T-cell (primary cell): ENCODE measurements at regions not wholly inside any gene's neighbourhood (a gene's known extent, or its start where the extent isn't known, plus 50 kb on each side); places are given as distances from the start of the nearest gene placed in this dataset.

Source experiments
- ATAC-seq, 4 experiments: fragments of 200-7000 bp in 3 of 4; fragments of 150-1000 bp in 1 of 4; cut with Tn5 transposase; replicated peaks in 1 of 4; 1 replicate in 3 of 4; 2 replicates in 1 of 4; pipeline ENCODE4 v1.10.0; 2021; ENCODE audit warnings: moderate library complexity in 3 of 4, mild to moderate bottlenecking in 2 of 4, moderate number of reproducible peaks in 1 of 4
- CTCF ChIA-PET, 2 donors: fragments of 300-600 bp; sonication (Branson Sonifier 250); formaldehyde crosslinking; loops; one replicate each; lab custom pipeline; 2022; ENCODE audit warnings: antibody characterized with exemption in 2 of 2; lab: Charles Lee
- POLR2A ChIA-PET, 2 donors: fragments of 300-600 bp; sonication (Branson Sonifier 250); formaldehyde crosslinking; loops; one replicate each; lab custom pipeline; 2022; ENCODE audit warnings: antibody characterized with exemption in 2 of 2; lab: Charles Lee
- DNase-seq, 35 experiments: peaks; one replicate each; pipeline versions ENCODE4 v3.0.0 to v3.0.0-alpha.2; 2013 to 2023
- H3K27ac ChIP-seq: one replicate; pipeline ENCODE4 v1.5.1; 2013; ENCODE audit warnings: low read length
- H3K27me3 ChIP-seq, 2 experiments: replicated peaks in 1 of 2; 1 replicate in 1 of 2; 2 replicates in 1 of 2; pipeline versions ENCODE4 v1.6.1 to v1.7.0; 2013; ENCODE audit warnings: low read length in 1 of 2, mixed read lengths in 1 of 2; ENCODE audit not compliant: control insufficient read depth in 2 of 2, insufficient read depth in 2 of 2; ENCODE audit errors: extremely low read depth in 1 of 2
- H3K36me3 ChIP-seq, 2 donors: 1 replicate in 1 of 2; 2 replicates in 1 of 2; pipeline versions ENCODE4 v1.6.1 to v1.7.0; 2013; ENCODE audit warnings: low read length in 1 of 2; ENCODE audit not compliant: control insufficient read depth in 2 of 2, insufficient read depth in 1 of 2; ENCODE audit errors: extremely low read depth in 1 of 2
- H3K4me1 ChIP-seq, 2 experiments: 1 replicate in 1 of 2; 2 replicates in 1 of 2; pipeline versions ENCODE4 v1.6.1 to v1.7.0; 2013; ENCODE audit warnings: low read length in 2 of 2, mixed read lengths in 1 of 2; ENCODE audit not compliant: insufficient read depth in 2 of 2, control insufficient read depth in 1 of 2; ENCODE audit errors: extremely low read depth in 1 of 2
- H3K4me3 ChIP-seq, 2 donors: 1 replicate in 1 of 2; 2 replicates in 1 of 2; pipeline versions ENCODE4 v1.5.1 to v1.7.0; 2013; ENCODE audit warnings: mild to moderate bottlenecking in 2 of 2, low read length in 1 of 2, moderate library complexity in 1 of 2; ENCODE audit not compliant: control insufficient read depth in 1 of 2; ENCODE audit errors: extremely low read depth in 1 of 2
- H3K9me3 ChIP-seq: 2 replicates; pipeline ENCODE4 v1.7.0; 2013
- H3K27ac Mint-ChIP-seq, 2 donors: one replicate each; pipeline ENCODE4 v1.8.0; 2020 to 2021; ENCODE audit warnings: mild to moderate bottlenecking in 2 of 2, mixed read lengths in 2 of 2
- H3K27me3 Mint-ChIP-seq, 2 donors: one replicate each; pipeline ENCODE4 v1.8.0; 2021 to 2022; ENCODE audit warnings: mixed read lengths in 2 of 2
- H3K36me3 Mint-ChIP-seq: one replicate; pipeline ENCODE4 v1.8.0; 2021; ENCODE audit warnings: mixed read lengths
- H3K4me1 Mint-ChIP-seq, 3 donors: one replicate each; pipeline ENCODE4 v1.8.0; 2020 to 2022; ENCODE audit warnings: mixed read lengths in 3 of 3, mild to moderate bottlenecking in 1 of 3
- H3K4me3 Mint-ChIP-seq, 3 donors: one replicate each; pipeline ENCODE4 v1.8.0; 2020 to 2022; ENCODE audit warnings: mild to moderate bottlenecking in 3 of 3, mixed read lengths in 3 of 3, moderate library complexity in 3 of 3
- H3K9me3 Mint-ChIP-seq, 3 donors: one replicate each; pipeline ENCODE4 v1.8.0; 2020 to 2022; ENCODE audit warnings: mixed read lengths in 3 of 3
- WGBS: methylation state at CpG from one replicate; pipeline ENCODE4 v1.1.5; 2013; ENCODE audit warnings: missing lambda C conversion rate; ENCODE audit not compliant: insufficient coverage; 5-methylcytosine and 5-hydroxymethylcytosine counted together

- H3K4me3 ChIP-seq = no peak overlapping the region
- peaks cover 2 to 67% of the 10 kb centered on the region in 2 experiments for H3K27me3 ChIP-seq
- H3K27me3 Mint-ChIP-seq = peaks cover 11 to 16% of the 10 kb centered on the region in 2 donors
- H3K4me3 Mint-ChIP-seq = no peak overlapping the region
- no peak for ATAC-seq
- DNase-seq = peak in 1 of 35 experiments; percentile 4
- POLR2A ChIA-PET = no interaction called here
- no peaks in the 10 kb centered on the region for H3K4me1 ChIP-seq
- no peak overlapping the region for H3K27ac Mint-ChIP-seq
- CTCF ChIA-PET = no interaction called here
- H3K4me1 Mint-ChIP-seq = no peaks in the 10 kb centered on the region
- no peaks in the 10 kb centered on the region for H3K9me3 ChIP-seq
- 33% methylated on average over 1 of the region's 5 CpGs for WGBS
- H3K9me3 Mint-ChIP-seq = no peaks in the 10 kb centered on the region
- H3K27ac ChIP-seq = no peak overlapping the region
- no peaks in the 10 kb centered on the region for H3K36me3 ChIP-seq
- H3K36me3 Mint-ChIP-seq = no peaks in the 10 kb centered on the region
Measured at GRCh38 chr20:63125581-63125837, 90.4 kb downstream of the YTHDF1 start.

- Mint-ChIP-seq H3K36me3 (no peaks in the 10 kb centered on the region), H3K27me3 (peaks cover 11 to 14% of the 10 kb centered on the region in 2 donors), H3K9me3 (no peaks in the 10 kb centered on the region), H3K27ac (no peak overlapping the region), H3K4me3 (no peak overlapping the region), H3K4me1 (no peaks in the 10 kb centered on the region)
- CTCF ChIA-PET = no interaction called here
- H3K4me1 ChIP-seq = no peaks in the 10 kb centered on the region
- ATAC-seq = no peak
- H3K36me3 ChIP-seq = no peaks in the 10 kb centered on the region
- 68% methylated on average over 18 of the region's 23 CpGs for WGBS
- no peak overlapping the region for H3K4me3 ChIP-seq
- DNase-seq = peak in 2 of 35 experiments; percentile 1 to 14
- H3K27me3 ChIP-seq = peaks cover 0 to 68% of the 10 kb centered on the region in 2 experiments
- H3K27ac ChIP-seq = no peak overlapping the region
- POLR2A ChIA-PET = no interaction called here
- H3K9me3 ChIP-seq = no peaks in the 10 kb centered on the region
Measured at GRCh38 chr20:63124782-63125580, 91.0 kb downstream of the YTHDF1 start.

- peaks cover 0 to 68% of the 10 kb centered on the region in 2 experiments for H3K27me3 ChIP-seq
- CTCF ChIA-PET = no interaction called here
- no peaks in the 10 kb centered on the region for H3K36me3 ChIP-seq
- POLR2A ChIA-PET = no interaction called here
- no peak overlapping the region for H3K4me3 ChIP-seq
- H3K27ac ChIP-seq = no peak overlapping the region
- H3K27me3 Mint-ChIP-seq = peaks cover 6 to 14% of the 10 kb centered on the region in 2 donors
- DNase-seq = peak in 1 of 35 experiments; percentile 13
- H3K27ac Mint-ChIP-seq = no peak overlapping the region
- no peak for ATAC-seq
- H3K36me3 Mint-ChIP-seq = no peaks in the 10 kb centered on the region
- H3K4me1 ChIP-seq = no peaks in the 10 kb centered on the region
- no peaks in the 10 kb centered on the region for H3K9me3 Mint-ChIP-seq
- no peaks in the 10 kb centered on the region for H3K4me1 Mint-ChIP-seq
- H3K9me3 ChIP-seq = no peaks in the 10 kb centered on the region
- H3K4me3 Mint-ChIP-seq = no peak overlapping the region
- 73% methylated on average over 11 of the region's 19 CpGs for WGBS
Measured at GRCh38 chr20:63124092-63124781, 91.7 kb downstream of the YTHDF1 start.

GRCh38 chr20:63123331-63123741 is 92.6 kb downstream of the YTHDF1 start:
- no peak for ATAC-seq
- no peaks in the 10 kb centered on the region for H3K4me1 ChIP-seq
- Mint-ChIP-seq H3K4me1 (no peaks in the 10 kb centered on the region), H3K36me3 (no peaks in the 10 kb centered on the region), H3K4me3 (no peak overlapping the region), H3K27ac (no peak overlapping the region), H3K27me3 (peaks cover 8 to 21% of the 10 kb centered on the region in 2 donors), H3K9me3 (no peaks in the 10 kb centered on the region)
- H3K27me3 ChIP-seq = peaks cover 0 to 65% of the 10 kb centered on the region in 2 experiments
- H3K4me3 ChIP-seq = no peak overlapping the region
- DNase-seq = peak in 1 of 35 experiments; percentile 8
- 82% methylated on average over 18 of the region's 21 CpGs for WGBS
- H3K9me3 ChIP-seq = no peaks in the 10 kb centered on the region
- no peak overlapping the region for H3K27ac ChIP-seq
- H3K36me3 ChIP-seq = no peaks in the 10 kb centered on the region
- ChIA-PET POLR2A (no interaction called here), CTCF (no interaction called here)

GRCh38 chr20:63122626-63123025 is 93.3 kb downstream of the YTHDF1 start:
- no peaks in the 10 kb centered on the region for H3K9me3 Mint-ChIP-seq
- ChIA-PET POLR2A (no interaction called here), CTCF (no interaction called here)
- no peaks in the 10 kb centered on the region for H3K36me3 Mint-ChIP-seq
- no peaks in the 10 kb centered on the region for H3K9me3 ChIP-seq
- H3K27ac Mint-ChIP-seq = no peak overlapping the region
- peaks cover 11 to 25% of the 10 kb centered on the region in 2 donors for H3K27me3 Mint-ChIP-seq
- ATAC-seq (no peak), DNase-seq (no peak)
- no peaks in the 10 kb centered on the region for H3K36me3 ChIP-seq
- no peak overlapping the region for H3K27ac ChIP-seq
- no peak overlapping the region for H3K4me3 Mint-ChIP-seq
- no peak overlapping the region for H3K4me3 ChIP-seq
- no peaks in the 10 kb centered on the region for H3K4me1 Mint-ChIP-seq
- 61% methylated on average over 3 of the region's 7 CpGs for WGBS
- no peaks in the 10 kb centered on the region for H3K4me1 ChIP-seq
- peaks cover 0 to 65% of the 10 kb centered on the region in 2 experiments for H3K27me3 ChIP-seq

GRCh38 chr20:63121749-63122405 is 94.1 kb downstream of the YTHDF1 start:
- ChIA-PET CTCF (interaction anchor here in 1 of 2 donors (0.8 kb wide), 1 partner anchor 96 kb away, joined by 4 read pairs; no protein-coding TSS in a partner anchor), POLR2A (no interaction called here)
- H3K4me1 Mint-ChIP-seq = no peaks in the 10 kb centered on the region
- Histone ChIP-seq H3K4me1 (no peaks in the 10 kb centered on the region), H3K4me3 (no peak overlapping the region), H3K27ac (no peak overlapping the region), H3K36me3 (no peaks in the 10 kb centered on the region), H3K9me3 (no peaks in the 10 kb centered on the region), H3K27me3 (peaks cover 0 to 65% of the 10 kb centered on the region in 2 experiments)
- no peaks in the 10 kb centered on the region for H3K9me3 Mint-ChIP-seq
- H3K27me3 Mint-ChIP-seq = peaks cover 16 to 32% of the 10 kb centered on the region in 2 donors
- no peaks in the 10 kb centered on the region for H3K36me3 Mint-ChIP-seq
- no peak overlapping the region for H3K27ac Mint-ChIP-seq
- DNase-seq (no peak), ATAC-seq (no peak)
- 91% methylated on average over 13 of the region's 23 CpGs for WGBS
- H3K4me3 Mint-ChIP-seq = no peak overlapping the region
